PC-9 (cell line): ENCODE measurements at regions not wholly inside any gene's neighbourhood (a gene's known extent, or its start where the extent isn't known, plus 50 kb on each side); places are given as distances from the start of the nearest gene placed in this dataset.

ENCODE experiments used
- BruUV-seq: library from RNA; stranded (reverse); fragments of 400-500 nt; replicated peaks from 2 replicates; lab custom pipeline; 2021; lab: Mats Ljungman, UMichigan
- CTCF ChIA-PET: fragments of 300-600 bp; sonication (Branson Sonifier 250); formaldehyde crosslinking; loops from one replicate; lab custom pipeline; 2022; ENCODE audit warnings: antibody characterized with exemption; lab: Charles Lee
- POLR2A ChIA-PET: fragments of 300-600 bp; sonication (Branson Sonifier 250); formaldehyde crosslinking; loops from one replicate; lab custom pipeline; 2022; ENCODE audit warnings: antibody characterized with exemption; ENCODE audit not compliant: unreplicated experiment; lab: Charles Lee
- DNase-seq, 2 experiments: peaks; one replicate each; pipeline versions ENCODE4 v3.0.0 to v3.0.0-alpha.2; 2015 to 2022; ENCODE audit warnings: mixed read lengths in 1 of 2
- H2AFZ ChIP-seq: fragments of 200-600 bp; sonication (generic); 2 replicates; pipeline ENCODE4 v1.8.1; 2017; ENCODE audit warnings: antibody characterized with exemption
- H3F3A ChIP-seq: fragments of 200-600 bp; sonication (generic); 2 replicates; pipeline ENCODE4 v1.8.1; 2017; ENCODE audit warnings: antibody characterized with exemption, mild to moderate bottlenecking, low read depth; ENCODE audit not compliant: insufficient read depth
- H3K27ac ChIP-seq: fragments of 200-600 bp; sonication (generic); 2 replicates; pipeline ENCODE4 v1.6.1; 2016; ENCODE audit warnings: mixed run types
- H3K27me3 ChIP-seq: fragments of 200-600 bp; sonication (generic); 2 replicates; pipeline ENCODE4 v1.6.1; 2016; ENCODE audit warnings: low read depth, mixed run types; ENCODE audit not compliant: insufficient read depth
- H3K36me3 ChIP-seq: fragments of 200-600 bp; sonication (generic); 2 replicates; pipeline ENCODE4 v1.6.1; 2016; ENCODE audit warnings: low read depth, mixed run types
- H3K4me1 ChIP-seq: fragments of 200-600 bp; sonication (generic); replicated peaks from 2 replicates; pipeline ENCODE4 v1.6.1; 2016; ENCODE audit warnings: mixed run types; ENCODE audit not compliant: insufficient read depth
- H3K4me2 ChIP-seq: fragments of 200-600 bp; sonication (generic); 2 replicates; pipeline ENCODE4 v1.6.1; 2017; ENCODE audit warnings: mixed run types
- H3K4me3 ChIP-seq: fragments of 200-600 bp; sonication (generic); 2 replicates; pipeline ENCODE4 v1.6.1; 2016; ENCODE audit warnings: mixed run types
- H3K79me2 ChIP-seq: fragments of 200-600 bp; sonication (generic); 2 replicates; pipeline ENCODE4 v1.6.1; 2017; ENCODE audit warnings: low read depth, mixed run types
- H3K9me2 ChIP-seq: fragments of 200-600 bp; sonication (generic); 2 replicates; pipeline ENCODE4 v1.8.1; 2017; ENCODE audit warnings: mild to moderate bottlenecking; ENCODE audit not compliant: insufficient read depth
- H3K9me3 ChIP-seq: fragments of 200-600 bp; sonication (generic); 2 replicates; pipeline ENCODE4 v1.8.1; 2016; ENCODE audit warnings: low read depth; ENCODE audit not compliant: insufficient read depth
- H4K20me1 ChIP-seq: fragments of 200-600 bp; sonication (generic); 2 replicates; pipeline ENCODE4 v1.8.1; 2017; ENCODE audit not compliant: insufficient read depth
- CTCF ChIP-seq: fragments of 200-600 bp; sonication (generic); conservative IDR thresholded peaks from 2 replicates; pipeline ENCODE4 v1.6.1; 2017; ENCODE audit warnings: mixed run types, antibody characterized with exemption, mild to moderate bottlenecking, moderate library complexity
- EZH2 ChIP-seq: fragments of 200-600 bp; sonication (generic); IDR thresholded peaks from 2 replicates; pipeline ENCODE4 v1.8.0; 2017; ENCODE audit warnings: antibody characterized with exemption, low read depth
- intact Hi-C: fragments of 100-400 bp; cut with micrococcal nuclease; formaldehyde crosslinking; loops from one replicate; pipeline ENCODE4 v1.10.0; 2022; ENCODE audit not compliant: unreplicated experiment

- POLR2A ChIA-PET, result no interaction called here
- Histone ChIP-seq H3K27ac (no peak overlapping the region), H3F3A (no peaks in the 10 kb centered on the region), H3K9me3 (no peaks in the 10 kb centered on the region), H3K27me3 (no peaks in the 10 kb centered on the region), H3K36me3 (no peaks in the 10 kb centered on the region), H3K9me2 (no peaks in the 10 kb centered on the region), H3K4me2 (no peak overlapping the region), H3K79me2 (no peaks in the 10 kb centered on the region), H3K4me1 (no peaks in the 10 kb centered on the region), H3K4me3 (no peak overlapping the region), H4K20me1 (no peaks in the 10 kb centered on the region), H2AFZ (no peak overlapping the region)
- no peak for DNase-seq
- TF ChIP-seq CTCF, result no peak
- TF ChIP-seq EZH2, result no peak
- CTCF ChIA-PET, result no interaction called here
- intact Hi-C loops, result no loop called here
- BruUV-seq, result no TSS peak
Observed at GRCh38 chr4:180116840-180117239, 2126.4 kb upstream of the TENM3 start.

- Histone ChIP-seq H3K36me3 (no peaks in the 10 kb centered on the region), H3K4me3 (no peak overlapping the region), H3K27me3 (no peaks in the 10 kb centered on the region), H4K20me1 (no peaks in the 10 kb centered on the region), H3K27ac (no peak overlapping the region), H3K9me2 (no peaks in the 10 kb centered on the region), H3K9me3 (no peaks in the 10 kb centered on the region), H3K4me1 (no peaks in the 10 kb centered on the region), H2AFZ (no peak overlapping the region), H3K79me2 (no peaks in the 10 kb centered on the region), H3F3A (no peaks in the 10 kb centered on the region), H3K4me2 (no peak overlapping the region)
- BruUV-seq, result no TSS peak
- TF ChIP-seq EZH2, result no peak
- ChIA-PET CTCF (no interaction called here), POLR2A (no interaction called here)
- no peak for DNase-seq
- intact Hi-C loops, result no loop called here
Observed at GRCh38 chr4:180120068-180120467, 2123.1 kb upstream of the TENM3 start.

- POLR2A ChIA-PET, result no interaction called here
- CTCF ChIA-PET, result no interaction called here
- H3K27ac ChIP-seq, result no peak overlapping the region
- H3K79me2 ChIP-seq, result no peaks in the 10 kb centered on the region
- intact Hi-C loops, result no loop called here
- no peaks in the 10 kb centered on the region for H3K4me1 ChIP-seq
- H3F3A ChIP-seq, result no peaks in the 10 kb centered on the region
- H2AFZ ChIP-seq, result no peak overlapping the region
- BruUV-seq, result no TSS peak
- no peaks in the 10 kb centered on the region for H4K20me1 ChIP-seq
- H3K36me3 ChIP-seq, result no peaks in the 10 kb centered on the region
- H3K9me3 ChIP-seq, result no peaks in the 10 kb centered on the region
- H3K9me2 ChIP-seq, result no peaks in the 10 kb centered on the region
- TF ChIP-seq EZH2, result no peak
- no peak for TF ChIP-seq CTCF
- no peaks in the 10 kb centered on the region for H3K27me3 ChIP-seq
- H3K4me3 ChIP-seq, result no peak overlapping the region
- peak in 1 of 2 experiments; percentile 1 for DNase-seq
- no peak overlapping the region for H3K4me2 ChIP-seq
Observed at GRCh38 chr4:180134091-180134866, 2108.9 kb upstream of the TENM3 start.

- intact Hi-C loops, result no loop called here
- BruUV-seq, result no TSS peak
- Histone ChIP-seq H3K27me3 (no peaks in the 10 kb centered on the region), H3K36me3 (no peaks in the 10 kb centered on the region), H3K27ac (no peak overlapping the region), H2AFZ (no peak overlapping the region), H3K4me3 (no peak overlapping the region), H3K4me1 (no peaks in the 10 kb centered on the region), H3F3A (no peaks in the 10 kb centered on the region), H3K79me2 (no peaks in the 10 kb centered on the region), H3K4me2 (no peak overlapping the region), H3K9me3 (no peaks in the 10 kb centered on the region), H3K9me2 (no peaks in the 10 kb centered on the region), H4K20me1 (no peaks in the 10 kb centered on the region)
- no peak for TF ChIP-seq EZH2
- TF ChIP-seq CTCF, result no peak
- CTCF ChIA-PET, result no interaction called here
- POLR2A ChIA-PET, result no interaction called here
- no peak for DNase-seq
Observed at GRCh38 chr4:180141734-180142133, 2101.5 kb upstream of the TENM3 start.
